ENCODE measurements at regions not wholly inside any gene's neighbourhood (a gene's known extent, or its start where the extent isn't known, plus 50 kb on each side); places are given as distances from the start of the nearest gene placed in this dataset.

GRCh38 chrX:13266641-13267345, 53.1 kb downstream of the ATXN3L start:
- intact Hi-C loops (cut with DNase I) = no loop called here
- Histone ChIP-seq H3K9me3 (no peaks in the 10 kb centered on the region), H3K27ac (no peak overlapping the region), H3K27me3 (no peaks in the 10 kb centered on the region), H3K4me3 (no peak overlapping the region), H3K4me1 (no peaks in the 10 kb centered on the region), H3K36me3 (replicated peaks in 1 of 2; ENCODE audit: insufficient read depth in 1 of 2, low read depth in 2 of 2) (no peaks in the 10 kb centered on the region)
- ATAC-seq = no peak
- no peak for DNase-seq
- TF ChIP-seq CTCF (IDR thresholded peaks at IDR 0.05) = no peak
- no peak for TF ChIP-seq POLR2A (IDR thresholded peaks at IDR 0.05)
- 93 to 94% methylated on average over 7 to 10 of the region's 10 CpGs for WGBS, 2 donors

GRCh38 chrX:13265549-13266132, 54.2 kb downstream of the ATXN3L start:
- intact Hi-C loops (cut with DNase I) = no loop called here
- Histone ChIP-seq H3K4me1 (no peaks in the 10 kb centered on the region), H3K27ac (no peak overlapping the region), H3K9me3 (no peaks in the 10 kb centered on the region), H3K36me3 (replicated peaks in 1 of 2; ENCODE audit: insufficient read depth in 1 of 2, low read depth in 2 of 2) (no peaks in the 10 kb centered on the region), H3K4me3 (no peak overlapping the region), H3K27me3 (no peaks in the 10 kb centered on the region)
- ATAC-seq (no peak), DNase-seq (no peak)
- 77 to 91% methylated on average over 4 of the region's 4 CpGs for WGBS, 2 donors
- no peak for TF ChIP-seq POLR2A (IDR thresholded peaks at IDR 0.05)
- TF ChIP-seq CTCF (IDR thresholded peaks at IDR 0.05) = no peak

- H3K36me3 ChIP-seq (replicated peaks in 1 of 2; ENCODE audit: insufficient read depth in 1 of 2, low read depth in 2 of 2) = no peaks in the 10 kb centered on the region
- no peak for TF ChIP-seq CTCF (IDR thresholded peaks at IDR 0.05)
- TF ChIP-seq POLR2A (IDR thresholded peaks at IDR 0.05) = no peak
- intact Hi-C loops (cut with DNase I) = no loop called here
- no peaks in the 10 kb centered on the region for H3K4me1 ChIP-seq
- ATAC-seq (no peak), DNase-seq (no peak)
- 69 to 80% methylated on average over 1 of the region's 1 CpG for WGBS, 2 donors
- no peak overlapping the region for H3K27ac ChIP-seq
- no peaks in the 10 kb centered on the region for H3K9me3 ChIP-seq
- no peak overlapping the region for H3K4me3 ChIP-seq
- no peaks in the 10 kb centered on the region for H3K27me3 ChIP-seq
Measured at GRCh38 chrX:13265111-13265510, 54.7 kb downstream of the ATXN3L start.

GRCh38 chrX:13263560-13264251, 56.1 kb downstream of the ATXN3L start:
- ATAC-seq (no peak), DNase-seq (no peak)
- H3K9me3 ChIP-seq = no peaks in the 10 kb centered on the region
- no peaks in the 10 kb centered on the region for H3K27me3 ChIP-seq
- 94 to 99% methylated on average over 6 of the region's 6 CpGs for WGBS, 2 donors
- no peak overlapping the region for H3K27ac ChIP-seq
- no peak overlapping the region for H3K4me3 ChIP-seq
- intact Hi-C loops (cut with DNase I) = no loop called here
- H3K36me3 ChIP-seq (replicated peaks in 1 of 2; ENCODE audit: insufficient read depth in 1 of 2, low read depth in 2 of 2) = no peaks in the 10 kb centered on the region
- no peak for TF ChIP-seq CTCF (IDR thresholded peaks at IDR 0.05)
- no peak for TF ChIP-seq POLR2A (IDR thresholded peaks at IDR 0.05)
- H3K4me1 ChIP-seq = no peaks in the 10 kb centered on the region

Data from body of pancreas (tissue), 4 donors.